H9 (cell line): ENCODE measurements at regions not wholly inside any gene's neighbourhood (a gene's known extent, or its start where the extent isn't known, plus 50 kb on each side); places are given as distances from the start of the nearest gene placed in this dataset.

Experiments used
- DNase-seq: peaks from one replicate; pipeline ENCODE4 v3.0.0-alpha.2; 2017
- H2AFZ ChIP-seq: one replicate; pipeline ENCODE4 v1.6.1; 2013; ENCODE audit warnings: mild to moderate bottlenecking, low read length, control low read depth, moderate library complexity
- H2AK5ac ChIP-seq: 2 replicates; pipeline ENCODE4 v1.6.1; 2013; ENCODE audit warnings: low read length, control low read depth, mixed read lengths; ENCODE audit not compliant: insufficient read length
- H2BK120ac ChIP-seq: one replicate; pipeline ENCODE4 v1.6.1; 2013; ENCODE audit warnings: low read depth, mild to moderate bottlenecking, low read length, control low read depth, inconsistent platforms; ENCODE audit not compliant: poor library complexity, severe bottlenecking
- H2BK12ac ChIP-seq: 2 replicates; pipeline ENCODE4 v1.6.1; 2013; ENCODE audit warnings: low read length, control low read depth, mixed read lengths, low read depth; ENCODE audit not compliant: insufficient read length
- H2BK15ac ChIP-seq: 2 replicates; pipeline ENCODE4 v1.6.1; 2013; ENCODE audit warnings: low read depth, low read length, control low read depth
- H2BK20ac ChIP-seq: one replicate; pipeline ENCODE4 v1.6.1; 2013; ENCODE audit warnings: low read depth, mild to moderate bottlenecking, low read length, control low read depth, inconsistent platforms; ENCODE audit not compliant: poor library complexity, severe bottlenecking
- H2BK5ac ChIP-seq: 2 replicates; pipeline ENCODE4 v1.6.1; 2013; ENCODE audit warnings: low read length, control low read depth, mixed read lengths; ENCODE audit not compliant: insufficient read length
- H3K14ac ChIP-seq: 2 replicates; pipeline ENCODE4 v1.6.1; 2013; ENCODE audit warnings: low read length, control low read depth; ENCODE audit not compliant: insufficient read depth
- H3K18ac ChIP-seq: 2 replicates; pipeline ENCODE4 v1.6.1; 2013; ENCODE audit warnings: low read depth, mild to moderate bottlenecking, mixed read lengths, low read length, control low read depth; ENCODE audit not compliant: insufficient read length
- H3K23ac ChIP-seq: 2 replicates; pipeline ENCODE4 v1.6.1; 2013; ENCODE audit warnings: low read length, control low read depth, mixed read lengths, low read depth; ENCODE audit not compliant: insufficient read length
- H3K23me2 ChIP-seq: 2 replicates; pipeline ENCODE4 v1.6.1; 2013; ENCODE audit warnings: low read depth, mild to moderate bottlenecking, mixed read lengths, low read length, control low read depth; ENCODE audit not compliant: insufficient read length, poor library complexity, severe bottlenecking
- H3K27ac ChIP-seq: 2 replicates; pipeline ENCODE4 v1.5.1; 2013; ENCODE audit warnings: low read length, control low read depth, mixed read lengths, low read depth; ENCODE audit not compliant: insufficient read length
- H3K27me3 ChIP-seq: 2 replicates; pipeline ENCODE4 v1.6.1; 2013; ENCODE audit warnings: low read length, control low read depth, inconsistent platforms; ENCODE audit not compliant: insufficient read depth
- H3K4ac ChIP-seq: 2 replicates; pipeline ENCODE4 v1.6.1; 2013; ENCODE audit warnings: low read depth, mild to moderate bottlenecking, control low read depth, inconsistent platforms, low read length, moderate library complexity
- H3K4me1 ChIP-seq: 2 replicates; pipeline ENCODE4 v1.6.1; 2013; ENCODE audit warnings: low read length, control low read depth, inconsistent platforms; ENCODE audit not compliant: insufficient read depth
- H3K4me2 ChIP-seq: 2 replicates; pipeline ENCODE4 v1.6.1; 2013; ENCODE audit warnings: low read length, control low read depth, mixed read lengths; ENCODE audit not compliant: insufficient read length, insufficient read depth
- H3K56ac ChIP-seq: 2 replicates; pipeline ENCODE4 v1.6.1; 2013; ENCODE audit warnings: low read depth, mild to moderate bottlenecking, mixed read lengths, low read length, control low read depth; ENCODE audit not compliant: insufficient read length
- H3K79me1 ChIP-seq: 2 replicates; pipeline ENCODE4 v1.6.1; 2013; ENCODE audit warnings: low read depth, mild to moderate bottlenecking, moderate library complexity, low read length, control low read depth, inconsistent platforms; ENCODE audit not compliant: insufficient read depth, poor library complexity, severe bottlenecking
- H3K79me2 ChIP-seq: 2 replicates; pipeline ENCODE4 v1.6.1; 2013; ENCODE audit warnings: low read length, control low read depth, inconsistent platforms; ENCODE audit not compliant: insufficient read depth
- H3K9ac ChIP-seq: 2 replicates; pipeline ENCODE4 v1.6.1; 2013; ENCODE audit warnings: low read length, control low read depth, mixed read lengths; ENCODE audit not compliant: insufficient read length; ENCODE audit errors: extremely low read depth
- H3K9me3 ChIP-seq: one replicate; pipeline ENCODE4 v1.6.1; 2013; ENCODE audit warnings: low read depth, low read length, inconsistent platforms; ENCODE audit not compliant: control insufficient read depth
- H3T11ph ChIP-seq: one replicate; pipeline ENCODE4 v1.6.1; 2013; ENCODE audit warnings: mild to moderate bottlenecking, low read length, control low read depth, inconsistent platforms
- H4K20me1 ChIP-seq: one replicate; pipeline ENCODE4 v1.6.1; 2013; ENCODE audit not compliant: control insufficient read depth, insufficient read length, insufficient read depth
- H4K5ac ChIP-seq: 2 replicates; pipeline ENCODE4 v1.6.1; 2013; ENCODE audit warnings: low read depth, mild to moderate bottlenecking, mixed read lengths, low read length, control low read depth; ENCODE audit not compliant: insufficient read length
- H4K8ac ChIP-seq: replicated peaks from 2 replicates; pipeline ENCODE4 v1.6.1; 2013; ENCODE audit warnings: low read length, control low read depth, mixed read lengths, low read depth; ENCODE audit not compliant: insufficient read length
- H4K91ac ChIP-seq: 2 replicates; pipeline ENCODE4 v1.6.1; 2013; ENCODE audit warnings: low read depth, mild to moderate bottlenecking, moderate library complexity, mixed read lengths, low read length, control low read depth; ENCODE audit not compliant: insufficient read length
- H3K27ac Mint-ChIP-seq, 3 experiments: 2 replicates in 2 of 3; 3 replicates in 1 of 3; pipeline ENCODE4 v1.8.0; 2020 to 2021; ENCODE audit warnings: mixed read lengths in 3 of 3, mild to moderate bottlenecking in 1 of 3, moderate library complexity in 1 of 3
- H3K27me3 Mint-ChIP-seq: 2 replicates; pipeline ENCODE4 v1.8.0; 2021; ENCODE audit warnings: low read depth, mild to moderate bottlenecking, moderate library complexity, mixed read lengths
- H3K36me3 Mint-ChIP-seq, 3 experiments: 2 replicates in 2 of 3; 3 replicates in 1 of 3; pipeline ENCODE4 v1.8.0; 2020 to 2021; ENCODE audit warnings: low read depth in 3 of 3, mixed read lengths in 3 of 3; ENCODE audit not compliant: insufficient read depth in 1 of 3
- H3K4me1 Mint-ChIP-seq, 2 experiments: 2 replicates each; pipeline ENCODE4 v1.8.0; 2020; ENCODE audit warnings: mixed read lengths in 2 of 2
- H3K4me3 Mint-ChIP-seq, 2 experiments: 2 replicates in 1 of 2; 3 replicates in 1 of 2; pipeline ENCODE4 v1.8.0; 2020 to 2021; ENCODE audit warnings: mild to moderate bottlenecking in 2 of 2, mixed read lengths in 2 of 2, moderate library complexity in 1 of 2
- H3K9me3 Mint-ChIP-seq, 2 experiments: 2 replicates in 1 of 2; 3 replicates in 1 of 2; pipeline ENCODE4 v1.8.0; 2020; ENCODE audit warnings: mild to moderate bottlenecking in 2 of 2, mixed read lengths in 2 of 2, moderate library complexity in 1 of 2
- CTCF ChIP-seq: fragments of 200-600 bp; sonication (generic); conservative IDR thresholded peaks from 3 replicates; pipeline ENCODE4 v1.8.0; 2021; ENCODE audit warnings: antibody characterized with exemption, mild to moderate bottlenecking
- WGBS: extraction: QIAGEN DNeasy Blood & Tissue Kit; methylation state at CpG from one replicate; pipeline ENCODE4 v1.1.7; 2013; ENCODE audit warnings: missing lambda C conversion rate, low lambda C conversion rate, mixed read lengths; ENCODE audit not compliant: insufficient read length; ENCODE audit errors: extremely low coverage; 5-methylcytosine and 5-hydroxymethylcytosine counted together

- H3K9me3 Mint-ChIP-seq, result no peaks in the 10 kb centered on the region
- H3K56ac ChIP-seq, result no peak overlapping the region
- H3K4me1 ChIP-seq, result peaks cover 5% of the 10 kb centered on the region; the same call in 1 of the 2 replicates
- H3K79me2 ChIP-seq, result no peaks in the 10 kb centered on the region
- H4K8ac ChIP-seq, result no peak overlapping the region
- no CpG with 5 or more reads among the region's 4 CpGs for WGBS
- no peaks in the 10 kb centered on the region for H3K9me3 ChIP-seq
- no peak overlapping the region for H2BK120ac ChIP-seq
- no peaks in the 10 kb centered on the region for H3K27me3 ChIP-seq
- no peak overlapping the region for H3K9ac ChIP-seq
- no peaks in the 10 kb centered on the region for H3K36me3 Mint-ChIP-seq
- H2AK5ac ChIP-seq, result no peak overlapping the region
- H3K79me1 ChIP-seq, result no peaks in the 10 kb centered on the region
- H3T11ph ChIP-seq, result no peak overlapping the region
- DNase-seq, result no peak
- H4K91ac ChIP-seq, result no peak overlapping the region
- no peak overlapping the region for H3K14ac ChIP-seq
- no peak for TF ChIP-seq CTCF
- peaks cover 31 to 36% of the 10 kb centered on the region in 2 experiments for H3K4me1 Mint-ChIP-seq
- H3K27me3 Mint-ChIP-seq, result peaks cover 5% of the 10 kb centered on the region; the same call in 1 of the 2 replicates
- H3K23ac ChIP-seq, result no peak overlapping the region
- H3K27ac Mint-ChIP-seq, result peak overlapping the region in 1 of 3 experiments; percentile 2; a peak in 1 of 7 replicates
- no peaks in the 10 kb centered on the region for H4K20me1 ChIP-seq
- H3K4ac ChIP-seq, result no peak overlapping the region
- no peak overlapping the region for H4K5ac ChIP-seq
- no peak overlapping the region for H2BK12ac ChIP-seq
- H2BK5ac ChIP-seq, result no peak overlapping the region
- H3K4me2 ChIP-seq, result no peak overlapping the region
- H2BK20ac ChIP-seq, result no peak overlapping the region
- H2AFZ ChIP-seq, result no peak overlapping the region
- H3K27ac ChIP-seq, result no peak overlapping the region
- no peak overlapping the region for H2BK15ac ChIP-seq
- no peaks in the 10 kb centered on the region for H3K23me2 ChIP-seq
- H3K18ac ChIP-seq, result no peak overlapping the region
- H3K4me3 Mint-ChIP-seq, result no peak overlapping the region
These were observed 170.9 kb downstream of the PTCSC3 start for GRCh38 chr14:36005670-36006069.
